CD14-positive monocyte (primary cell): ENCODE measurements at regions not wholly inside any gene's neighbourhood (a gene's known extent, or its start where the extent isn't known, plus 50 kb on each side); places are given as distances from the start of the nearest gene placed in this dataset.

Source experiments
- DNase-seq, 3 donors: peaks; one replicate each; pipeline ENCODE4 v3.0.0-alpha.2; 2011 to 2022
- H2AFZ ChIP-seq: 2 replicates; pipeline ENCODE4 v1.6.0; 2012; ENCODE audit warnings: mild to moderate bottlenecking, low read depth, low read length, inconsistent platforms; ENCODE audit not compliant: insufficient read depth, poor library complexity, severe bottlenecking
- H3K27ac ChIP-seq, 2 donors: 1 replicate in 1 of 2; 2 replicates in 1 of 2; pipeline ENCODE4 v1.5.1; 2012 to 2013; ENCODE audit warnings: low read length in 2 of 2, control low read depth in 1 of 2, inconsistent platforms in 1 of 2, low read depth in 1 of 2, mild to moderate bottlenecking in 1 of 2
- H3K27me3 ChIP-seq, 2 donors: one replicate each; pipeline versions ENCODE4 v1.6.0 to v1.6.1; 2011 to 2013; ENCODE audit warnings: low read length in 2 of 2; ENCODE audit not compliant: control insufficient read depth in 2 of 2, insufficient read depth in 2 of 2
- H3K36me3 ChIP-seq, 2 donors: replicated peaks in 1 of 2; 1 replicate in 1 of 2; 2 replicates in 1 of 2; pipeline versions ENCODE4 v1.5.1 to v1.6.1; 2012 to 2013; ENCODE audit warnings: low read length in 2 of 2, control low read depth in 1 of 2, inconsistent platforms in 1 of 2, mild to moderate bottlenecking in 1 of 2; ENCODE audit not compliant: insufficient read depth in 2 of 2, control insufficient read depth in 1 of 2
- H3K4me1 ChIP-seq, 2 donors: 1 replicate in 1 of 2; 2 replicates in 1 of 2; pipeline versions ENCODE4 v1.5.1 to v1.6.1; 2012 to 2013; ENCODE audit warnings: low read length in 2 of 2, control low read depth in 1 of 2, inconsistent platforms in 1 of 2, mild to moderate bottlenecking in 1 of 2, moderate library complexity in 1 of 2; ENCODE audit not compliant: insufficient read depth in 2 of 2, control insufficient read depth in 1 of 2
- H3K4me2 ChIP-seq: replicated peaks from 2 replicates; pipeline ENCODE3; 2012; ENCODE audit warnings: low read length, moderate library complexity, mild to moderate bottlenecking; ENCODE audit not compliant: poor library complexity, severe bottlenecking; ENCODE audit errors: extremely low read depth
- H3K4me3 ChIP-seq, 3 experiments: fragments of 200-600 bp in 1 of 3; sonication (generic) in 1 of 3; replicated peaks in 1 of 3; 1 replicate in 2 of 3; 2 replicates in 1 of 3; pipeline ENCODE4 v1.5.1; 2011 to 2013; ENCODE audit warnings: low read length in 3 of 3, mild to moderate bottlenecking in 3 of 3, control low read depth in 2 of 3, low read depth in 2 of 3, inconsistent platforms in 1 of 3, moderate library complexity in 1 of 3
- H3K79me2 ChIP-seq: 2 replicates; pipeline ENCODE4 v1.6.0; 2012; ENCODE audit warnings: mild to moderate bottlenecking, control low read depth, inconsistent platforms, low read length, moderate library complexity; ENCODE audit not compliant: insufficient read depth
- H3K9ac ChIP-seq: 2 replicates; pipeline ENCODE4 v1.6.0; 2017; ENCODE audit warnings: low read length, mild to moderate bottlenecking; ENCODE audit not compliant: insufficient read depth, poor library complexity, severe bottlenecking
- H3K9me3 ChIP-seq, 2 donors: replicated peaks in 1 of 2; 1 replicate in 1 of 2; 2 replicates in 1 of 2; pipeline versions ENCODE4 v1.5.1 to v1.6.1; 2012 to 2013; ENCODE audit warnings: low read length in 2 of 2, control low read depth in 1 of 2; ENCODE audit not compliant: control insufficient read depth in 1 of 2, insufficient read depth in 1 of 2
- H4K20me1 ChIP-seq: 2 replicates; pipeline ENCODE4 v1.6.0; 2012; ENCODE audit warnings: mild to moderate bottlenecking, low read length, control low read depth, moderate library complexity; ENCODE audit not compliant: insufficient read depth
- H3K27ac Mint-ChIP-seq, 7 donors: one replicate each; pipeline ENCODE4 v1.8.0; 2020; ENCODE audit warnings: mild to moderate bottlenecking in 7 of 7, mixed read lengths in 7 of 7, moderate library complexity in 6 of 7, inconsistent platforms in 2 of 7
- H3K27me3 Mint-ChIP-seq, 3 donors: one replicate each; pipeline ENCODE4 v1.8.0; 2021 to 2022; ENCODE audit warnings: low read depth in 3 of 3, mild to moderate bottlenecking in 3 of 3, mixed read lengths in 3 of 3, moderate library complexity in 3 of 3, inconsistent platforms in 1 of 3
- H3K36me3 Mint-ChIP-seq, 2 donors: one replicate each; pipeline ENCODE4 v1.8.0; 2020; ENCODE audit warnings: mixed read lengths in 2 of 2, inconsistent platforms in 1 of 2, mild to moderate bottlenecking in 1 of 2
- H3K4me1 Mint-ChIP-seq: one replicate; pipeline ENCODE4 v1.8.0; 2020; ENCODE audit warnings: mild to moderate bottlenecking, mixed read lengths
- H3K4me3 Mint-ChIP-seq, 2 donors: one replicate each; pipeline ENCODE4 v1.8.0; 2020; ENCODE audit warnings: mild to moderate bottlenecking in 2 of 2, mixed read lengths in 2 of 2, moderate library complexity in 1 of 2
- H3K9me3 Mint-ChIP-seq, 7 donors: one replicate each; pipeline ENCODE4 v1.8.0; 2020 to 2022; ENCODE audit warnings: mixed read lengths in 7 of 7, mild to moderate bottlenecking in 6 of 7, moderate library complexity in 6 of 7, inconsistent platforms in 2 of 7
- CTCF ChIP-seq: fragments of 200-600 bp; IDR thresholded peaks from one replicate; pipeline ENCODE4 v1.8.0; 2022; ENCODE audit warnings: antibody characterized with exemption, mild to moderate bottlenecking
- WGBS: methylation state at CpG from one replicate; pipeline ENCODE4 v1.1.5; 2013; ENCODE audit warnings: missing lambda C conversion rate; ENCODE audit not compliant: insufficient coverage; 5-methylcytosine and 5-hydroxymethylcytosine counted together
- intact Hi-C, 2 donors: fragments of 100-400 bp; cut with micrococcal nuclease; formaldehyde crosslinking; loops; one replicate each; pipeline versions ENCODE4 v1.15.0 to v1.15.1; 2023

- Mint-ChIP-seq H3K27ac (peak overlapping the region in 1 of 7 donors; percentile 57), H3K4me1 (no peaks in the 10 kb centered on the region), H3K9me3 (peaks cover 0 to 5% (median 0%) of the 10 kb centered on the region in 7 donors), H3K27me3 (peaks cover 0 to 1% (median 0%) of the 10 kb centered on the region in 3 donors), H3K4me3 (no peak overlapping the region), H3K36me3 (no peaks in the 10 kb centered on the region)
- H3K4me2 ChIP-seq = no peak overlapping the region
- H3K9ac ChIP-seq = no peak overlapping the region
- TF ChIP-seq CTCF = no peak
- H3K27me3 ChIP-seq = no peaks in the 10 kb centered on the region
- WGBS = 80% methylated on average over 2 of the region's 5 CpGs
- H3K4me1 ChIP-seq = no peaks in the 10 kb centered on the region
- H3K4me3 ChIP-seq = no peak overlapping the region
- H3K79me2 ChIP-seq = no peaks in the 10 kb centered on the region
- no peaks in the 10 kb centered on the region for H3K9me3 ChIP-seq
- no peaks in the 10 kb centered on the region for H3K36me3 ChIP-seq
- DNase-seq = no peak
- intact Hi-C loops = no loop called here
- H2AFZ ChIP-seq = no peak overlapping the region
- no peaks in the 10 kb centered on the region for H4K20me1 ChIP-seq
- no peak overlapping the region for H3K27ac ChIP-seq
Measured at GRCh38 chr4:22238742-22239141, 277.1 kb downstream of the ADGRA3 start.

- Mint-ChIP-seq H3K4me3 (no peak overlapping the region), H3K27ac (no peak overlapping the region), H3K4me1 (no peaks in the 10 kb centered on the region), H3K27me3 (peaks cover 0 to 1% (median 0%) of the 10 kb centered on the region in 3 donors), H3K9me3 (peaks cover 0 to 5% (median 0%) of the 10 kb centered on the region in 7 donors), H3K36me3 (no peaks in the 10 kb centered on the region)
- no peaks in the 10 kb centered on the region for H3K9me3 ChIP-seq
- no peaks in the 10 kb centered on the region for H3K79me2 ChIP-seq
- DNase-seq = no peak
- H4K20me1 ChIP-seq = no peaks in the 10 kb centered on the region
- no peaks in the 10 kb centered on the region for H3K36me3 ChIP-seq
- H3K27me3 ChIP-seq = no peaks in the 10 kb centered on the region
- no peak for TF ChIP-seq CTCF
- WGBS = 21% methylated on average over 6 of the region's 10 CpGs
- H3K27ac ChIP-seq = no peak overlapping the region
- H3K4me3 ChIP-seq = no peak overlapping the region
- no peak overlapping the region for H3K4me2 ChIP-seq
- H2AFZ ChIP-seq = no peak overlapping the region
- H3K9ac ChIP-seq = no peak overlapping the region
- intact Hi-C loops = no loop called here
- H3K4me1 ChIP-seq = no peaks in the 10 kb centered on the region
Measured at GRCh38 chr4:22237846-22238494, 277.9 kb downstream of the ADGRA3 start.
